ENCODE measurements at regions not wholly inside any gene's neighbourhood (a gene's known extent, or its start where the extent isn't known, plus 50 kb on each side); places are given as distances from the start of the nearest gene placed in this dataset.

DNA sequence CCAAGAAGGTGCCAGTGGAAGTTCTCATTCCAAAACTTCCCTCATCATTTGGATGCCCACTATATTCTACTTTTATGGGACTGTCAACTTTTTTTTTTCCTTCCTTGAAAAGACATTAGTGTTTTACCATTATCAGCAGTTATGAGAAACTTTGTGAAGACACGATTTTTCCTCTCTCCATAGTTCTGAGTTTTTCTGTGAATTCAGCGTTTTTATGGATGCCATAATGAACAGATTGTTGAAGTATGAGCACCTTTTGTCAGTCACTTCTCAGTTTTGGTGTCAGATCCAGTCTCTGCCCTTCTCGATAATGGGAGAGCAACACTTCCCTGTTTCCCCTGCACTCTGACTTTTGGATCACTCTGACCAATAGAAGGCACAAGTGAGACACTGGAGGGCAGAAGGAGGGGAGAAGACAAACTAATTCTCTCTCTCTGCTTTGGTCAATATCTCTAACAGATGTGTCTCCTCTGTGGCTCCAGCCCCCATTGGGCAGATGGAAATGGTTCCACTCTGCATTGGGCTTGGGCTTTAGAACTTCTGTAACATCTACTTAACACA lies 53.5 kb upstream of the FN1 start:
- no peak overlapping the region for H3K27ac ChIP-seq
- H3K4me3 ChIP-seq (ENCODE audit: low read depth in 1 of 2, low read length in 1 of 2), result no peak overlapping the region
- TF ChIP-seq, protein P1, sequence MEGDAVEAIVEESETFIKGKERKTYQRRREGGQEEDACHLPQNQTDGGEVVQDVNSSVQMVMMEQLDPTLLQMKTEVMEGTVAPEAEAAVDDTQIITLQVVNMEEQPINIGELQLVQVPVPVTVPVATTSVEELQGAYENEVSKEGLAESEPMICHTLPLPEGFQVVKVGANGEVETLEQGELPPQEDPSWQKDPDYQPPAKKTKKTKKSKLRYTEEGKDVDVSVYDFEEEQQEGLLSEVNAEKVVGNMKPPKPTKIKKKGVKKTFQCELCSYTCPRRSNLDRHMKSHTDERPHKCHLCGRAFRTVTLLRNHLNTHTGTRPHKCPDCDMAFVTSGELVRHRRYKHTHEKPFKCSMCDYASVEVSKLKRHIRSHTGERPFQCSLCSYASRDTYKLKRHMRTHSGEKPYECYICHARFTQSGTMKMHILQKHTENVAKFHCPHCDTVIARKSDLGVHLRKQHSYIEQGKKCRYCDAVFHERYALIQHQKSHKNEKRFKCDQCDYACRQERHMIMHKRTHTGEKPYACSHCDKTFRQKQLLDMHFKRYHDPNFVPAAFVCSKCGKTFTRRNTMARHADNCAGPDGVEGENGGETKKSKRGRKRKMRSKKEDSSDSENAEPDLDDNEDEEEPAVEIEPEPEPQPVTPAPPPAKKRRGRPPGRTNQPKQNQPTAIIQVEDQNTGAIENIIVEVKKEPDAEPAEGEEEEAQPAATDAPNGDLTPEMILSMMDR (IDR thresholded peaks at IDR 0.05), result no peak
- H3K9me3 ChIP-seq, result no peaks in the 10 kb centered on the region
- no peaks in the 10 kb centered on the region for H3K36me3 ChIP-seq
- H3K27me3 ChIP-seq, result no peaks in the 10 kb centered on the region
- H3K4me1 ChIP-seq (ENCODE audit: control insufficient read depth in 1 of 2, insufficient read depth in 1 of 2, low read depth in 1 of 2, low read length in 1 of 2), result peaks cover 0 to 3% of the 10 kb centered on the region in 2 experiments

DNA sequence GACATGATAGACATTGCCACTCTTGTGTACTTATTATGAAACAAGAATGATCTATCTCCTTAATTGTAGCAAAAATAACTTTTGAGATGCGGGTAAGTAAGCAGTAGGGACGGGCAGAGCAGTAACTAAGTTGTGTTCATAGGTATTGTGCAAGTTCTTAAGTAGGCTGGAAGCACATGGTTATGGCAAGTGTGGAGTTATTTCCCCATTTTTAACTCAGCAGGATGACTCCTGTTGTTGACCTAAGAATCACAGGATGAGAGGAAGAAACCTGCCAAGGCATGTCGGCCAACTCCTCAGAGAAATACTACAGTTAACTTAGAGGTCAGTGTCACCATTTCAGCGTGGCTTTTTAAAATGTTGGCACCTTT lies 51.1 kb upstream of the FN1 start:
- Histone ChIP-seq H3K27me3 (no peaks in the 10 kb centered on the region), H3K27ac (no peak overlapping the region), H3K36me3 (no peaks in the 10 kb centered on the region), H3K9me3 (no peaks in the 10 kb centered on the region), H3K4me3 (ENCODE audit: low read depth in 1 of 2, low read length in 1 of 2) (no peak overlapping the region), H3K4me1 (ENCODE audit: control insufficient read depth in 1 of 2, insufficient read depth in 1 of 2, low read depth in 1 of 2, low read length in 1 of 2) (no peaks in the 10 kb centered on the region)
- TF ChIP-seq, protein P1 (IDR thresholded peaks at IDR 0.05), result no peak

DNA sequence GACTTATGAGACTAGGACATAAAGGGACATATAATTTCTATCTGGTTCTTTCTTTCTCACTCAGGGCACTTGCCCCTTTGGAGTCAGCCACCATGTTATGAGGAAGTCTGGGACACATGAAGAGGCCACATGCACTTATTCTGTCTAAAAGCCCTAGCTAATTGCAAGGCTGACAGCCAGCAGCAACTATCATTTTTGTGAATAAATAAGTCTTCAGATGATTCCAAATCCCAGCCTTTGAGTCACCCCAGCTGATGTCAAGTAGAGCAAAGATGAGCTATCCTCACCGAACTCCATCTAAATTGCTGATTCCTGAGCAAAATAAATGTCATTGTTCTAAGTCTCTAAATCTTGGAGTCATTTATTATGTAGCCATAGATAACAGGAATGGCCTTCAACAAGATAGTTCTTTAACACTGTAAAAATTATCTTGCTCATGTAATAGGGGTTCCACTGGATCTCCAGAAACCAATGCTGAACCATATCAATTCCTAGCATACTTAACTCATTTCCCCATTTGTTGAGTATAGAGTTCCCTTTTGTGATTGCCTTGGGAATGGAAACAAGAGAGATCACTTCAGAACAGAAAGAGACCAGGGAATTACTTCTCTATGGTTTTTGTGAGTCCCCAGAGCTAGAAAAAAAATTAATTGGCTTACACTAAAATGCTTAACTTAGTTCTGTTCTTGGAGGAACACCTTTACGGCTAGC lies 50.6 kb upstream of the FN1 start:
- Histone ChIP-seq H3K4me3 (ENCODE audit: low read depth in 1 of 2, low read length in 1 of 2) (no peak overlapping the region), H3K27ac (no peak overlapping the region), H3K4me1 (ENCODE audit: control insufficient read depth in 1 of 2, insufficient read depth in 1 of 2, low read depth in 1 of 2, low read length in 1 of 2) (no peaks in the 10 kb centered on the region), H3K9me3 (no peaks in the 10 kb centered on the region), H3K36me3 (no peaks in the 10 kb centered on the region), H3K27me3 (no peaks in the 10 kb centered on the region)
- TF ChIP-seq, protein P1 (IDR thresholded peaks at IDR 0.05), result no peak
